OCI-LY3 (cell line): ENCODE measurements at regions not wholly inside any gene's neighbourhood (a gene's known extent, or its start where the extent isn't known, plus 50 kb on each side); places are given as distances from the start of the nearest gene placed in this dataset.

Experiments used
- H2AFZ ChIP-seq: fragments of 200-600, 300-600 bp; shearing (Covaris generic); 2 replicates; pipeline ENCODE4 v1.6.0; 2014; ENCODE audit warnings: antibody characterized with exemption, low read depth, low read length
- H3K27ac ChIP-seq: fragments of 200-600, 300-600 bp; sonication (generic); 2 replicates; pipeline ENCODE4 v1.5.1; 2014; ENCODE audit warnings: mild to moderate bottlenecking, low read length, moderate library complexity, mixed read lengths
- H3K27me3 ChIP-seq: fragments of 200-600, 300-600 bp; sonication (generic); 2 replicates; pipeline ENCODE4 v1.6.1; 2014; ENCODE audit warnings: low read depth, low read length, mixed read lengths
- H3K36me3 ChIP-seq: fragments of 200-600, 300-600 bp; sonication (generic); replicated peaks from 2 replicates; pipeline ENCODE3; 2014; ENCODE audit warnings: low read depth, low read length, mixed read lengths
- H3K4me1 ChIP-seq: fragments of 300-600, 200-600 bp; sonication (generic); 2 replicates; pipeline ENCODE4 v1.6.1; 2014; ENCODE audit warnings: low read length, mixed read lengths
- H3K4me2 ChIP-seq: fragments of 200-600, 300-600 bp; sonication (generic); 2 replicates; pipeline ENCODE4 v1.6.1; 2014; ENCODE audit warnings: low read length, mixed read lengths
- H3K4me3 ChIP-seq: fragments of 300-600, 200-600 bp; sonication (generic); 2 replicates; pipeline ENCODE4 v1.5.1; 2014; ENCODE audit warnings: antibody characterized with exemption, mild to moderate bottlenecking, low read length, moderate library complexity
- H3K79me2 ChIP-seq: fragments of 300-600, 200-600 bp; shearing (Covaris generic); 2 replicates; pipeline ENCODE4 v1.6.1; 2014; ENCODE audit warnings: mild to moderate bottlenecking, low read length, mixed read lengths
- H3K9ac ChIP-seq: fragments of 300-600, 200-600 bp; shearing (Covaris generic); 2 replicates; pipeline ENCODE4 v1.6.0; 2014; ENCODE audit warnings: mild to moderate bottlenecking, low read length, moderate library complexity
- H3K9me3 ChIP-seq: fragments of 200-600, 300-600 bp; shearing (Covaris generic); 2 replicates; pipeline ENCODE4 v1.6.1; 2014; ENCODE audit warnings: low read length, mixed read lengths; ENCODE audit not compliant: insufficient read depth
- H4K20me1 ChIP-seq: fragments of 200-600, 300-600 bp; sonication (generic); 2 replicates; pipeline ENCODE4 v1.6.1; 2016; ENCODE audit warnings: low read length, mixed read lengths; ENCODE audit not compliant: insufficient read depth
- EZH2phosphoT487 ChIP-seq: fragments of 200-600 bp; shearing (Covaris generic); IDR thresholded peaks from 2 replicates; pipeline ENCODE4 v1.6.1; 2018; ENCODE audit warnings: antibody characterized with exemption, mixed run types, low read depth
- TF ChIP-seq, protein P1 (sequence below): fragments of 200-600, 300-600 bp; sonication (generic); IDR thresholded peaks from 2 replicates; pipeline ENCODE4 v1.5.1; 2014; ENCODE audit warnings: antibody characterized with exemption, low read length, low read depth

GRCh38 chr12:42855362-42855950 lies 265.9 kb upstream of the PRICKLE1 start:
- no peak overlapping the region for H2AFZ ChIP-seq
- no peak overlapping the region for H3K27ac ChIP-seq
- TF ChIP-seq, protein P1, sequence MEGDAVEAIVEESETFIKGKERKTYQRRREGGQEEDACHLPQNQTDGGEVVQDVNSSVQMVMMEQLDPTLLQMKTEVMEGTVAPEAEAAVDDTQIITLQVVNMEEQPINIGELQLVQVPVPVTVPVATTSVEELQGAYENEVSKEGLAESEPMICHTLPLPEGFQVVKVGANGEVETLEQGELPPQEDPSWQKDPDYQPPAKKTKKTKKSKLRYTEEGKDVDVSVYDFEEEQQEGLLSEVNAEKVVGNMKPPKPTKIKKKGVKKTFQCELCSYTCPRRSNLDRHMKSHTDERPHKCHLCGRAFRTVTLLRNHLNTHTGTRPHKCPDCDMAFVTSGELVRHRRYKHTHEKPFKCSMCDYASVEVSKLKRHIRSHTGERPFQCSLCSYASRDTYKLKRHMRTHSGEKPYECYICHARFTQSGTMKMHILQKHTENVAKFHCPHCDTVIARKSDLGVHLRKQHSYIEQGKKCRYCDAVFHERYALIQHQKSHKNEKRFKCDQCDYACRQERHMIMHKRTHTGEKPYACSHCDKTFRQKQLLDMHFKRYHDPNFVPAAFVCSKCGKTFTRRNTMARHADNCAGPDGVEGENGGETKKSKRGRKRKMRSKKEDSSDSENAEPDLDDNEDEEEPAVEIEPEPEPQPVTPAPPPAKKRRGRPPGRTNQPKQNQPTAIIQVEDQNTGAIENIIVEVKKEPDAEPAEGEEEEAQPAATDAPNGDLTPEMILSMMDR = no peak
- no peak for TF ChIP-seq EZH2phosphoT487
- H4K20me1 ChIP-seq = no peaks in the 10 kb centered on the region
- H3K27me3 ChIP-seq = no peaks in the 10 kb centered on the region
- no peak overlapping the region for H3K9ac ChIP-seq
- H3K36me3 ChIP-seq = no peaks in the 10 kb centered on the region
- no peak overlapping the region for H3K4me3 ChIP-seq
- no peaks in the 10 kb centered on the region for H3K9me3 ChIP-seq
- no peaks in the 10 kb centered on the region for H3K79me2 ChIP-seq
- H3K4me2 ChIP-seq = no peak overlapping the region
- H3K4me1 ChIP-seq = no peaks in the 10 kb centered on the region

DNA sequence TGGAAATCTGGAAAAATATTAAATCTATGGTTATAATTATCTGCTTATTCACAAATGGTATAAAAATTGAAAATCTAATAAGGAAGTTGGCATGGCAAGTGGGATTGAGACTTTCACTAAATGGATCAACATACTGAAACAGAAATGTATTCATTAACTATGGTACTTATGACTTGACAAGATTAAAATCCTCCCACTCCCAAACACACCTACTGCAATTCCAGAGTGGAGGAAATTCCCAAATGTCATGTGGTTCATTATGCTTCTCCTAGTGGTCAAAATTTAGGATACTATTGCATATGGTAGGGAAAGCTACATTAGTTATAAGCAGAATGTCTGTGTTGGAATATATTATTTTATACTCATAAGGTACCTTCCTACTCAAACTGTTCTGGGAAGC lies 265.3 kb upstream of the PRICKLE1 start:
- Histone ChIP-seq H4K20me1 (no peaks in the 10 kb centered on the region), H3K9ac (no peak overlapping the region), H3K4me2 (no peak overlapping the region), H3K79me2 (no peaks in the 10 kb centered on the region), H3K4me1 (no peaks in the 10 kb centered on the region), H3K36me3 (no peaks in the 10 kb centered on the region), H3K27ac (no peak overlapping the region), H3K27me3 (no peaks in the 10 kb centered on the region), H3K9me3 (no peaks in the 10 kb centered on the region), H2AFZ (no peak overlapping the region), H3K4me3 (no peak overlapping the region)
- no peak for TF ChIP-seq EZH2phosphoT487
- TF ChIP-seq, protein P1 = no peak

GRCh38 chr12:42854208-42854607 lies 264.7 kb upstream of the PRICKLE1 start:
- H3K9ac ChIP-seq = no peak overlapping the region
- H3K36me3 ChIP-seq = no peaks in the 10 kb centered on the region
- H3K27ac ChIP-seq = no peak overlapping the region
- H2AFZ ChIP-seq = no peak overlapping the region
- H3K79me2 ChIP-seq = no peaks in the 10 kb centered on the region
- H3K4me2 ChIP-seq = no peak overlapping the region
- H3K9me3 ChIP-seq = no peaks in the 10 kb centered on the region
- no peaks in the 10 kb centered on the region for H4K20me1 ChIP-seq
- H3K27me3 ChIP-seq = no peaks in the 10 kb centered on the region
- no peaks in the 10 kb centered on the region for H3K4me1 ChIP-seq
- no peak overlapping the region for H3K4me3 ChIP-seq
- TF ChIP-seq, protein P1 = no peak
- TF ChIP-seq EZH2phosphoT487 = no peak

DNA sequence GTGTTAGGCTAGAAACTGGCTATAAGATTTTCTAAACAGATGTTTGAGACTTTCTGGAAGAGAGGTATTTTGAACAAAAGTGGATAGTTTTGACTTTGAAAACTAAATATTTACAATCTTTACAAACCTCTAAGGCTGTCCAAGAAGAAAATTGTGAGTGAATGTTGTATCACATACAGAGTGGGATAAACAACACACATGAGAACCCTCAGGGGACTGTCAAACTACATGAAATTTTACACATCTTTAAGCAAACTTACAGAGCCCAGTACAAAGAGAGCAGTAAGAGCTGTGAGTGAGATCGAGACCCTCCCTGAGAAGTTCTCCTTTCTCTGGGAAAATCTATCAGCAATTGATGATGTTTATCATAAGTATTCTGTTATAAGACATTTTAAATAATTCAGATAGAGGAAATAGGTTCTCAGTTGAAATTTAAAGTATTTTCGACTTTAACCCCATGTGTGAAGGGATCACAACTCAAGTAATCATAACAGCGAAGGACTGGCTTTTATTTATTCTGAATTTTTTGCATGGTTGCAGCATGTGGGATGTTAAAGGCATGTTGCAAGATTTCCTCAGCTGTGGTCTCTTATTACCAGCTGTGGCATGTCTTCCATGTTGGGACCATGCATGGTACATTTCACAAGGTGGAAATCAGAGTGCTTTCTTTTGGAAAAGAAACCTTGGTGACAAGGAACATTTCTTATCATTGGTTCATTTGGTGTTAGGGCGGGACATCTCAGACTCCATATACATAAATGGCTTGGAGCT lies 264.0 kb upstream of the PRICKLE1 start:
- no peaks in the 10 kb centered on the region for H4K20me1 ChIP-seq
- H3K79me2 ChIP-seq = no peaks in the 10 kb centered on the region
- H3K4me1 ChIP-seq = no peaks in the 10 kb centered on the region
- H3K4me3 ChIP-seq = no peak overlapping the region
- no peaks in the 10 kb centered on the region for H3K36me3 ChIP-seq
- no peak overlapping the region for H3K27ac ChIP-seq
- no peaks in the 10 kb centered on the region for H3K27me3 ChIP-seq
- H3K4me2 ChIP-seq = no peak overlapping the region
- no peak overlapping the region for H2AFZ ChIP-seq
- no peaks in the 10 kb centered on the region for H3K9me3 ChIP-seq
- TF ChIP-seq, protein P1 = no peak
- TF ChIP-seq EZH2phosphoT487 = no peak
- no peak overlapping the region for H3K9ac ChIP-seq
